ENCODE measurements at regions not wholly inside any gene's neighbourhood (a gene's known extent, or its start where the extent isn't known, plus 50 kb on each side); places are given as distances from the start of the nearest gene placed in this dataset.

DNA sequence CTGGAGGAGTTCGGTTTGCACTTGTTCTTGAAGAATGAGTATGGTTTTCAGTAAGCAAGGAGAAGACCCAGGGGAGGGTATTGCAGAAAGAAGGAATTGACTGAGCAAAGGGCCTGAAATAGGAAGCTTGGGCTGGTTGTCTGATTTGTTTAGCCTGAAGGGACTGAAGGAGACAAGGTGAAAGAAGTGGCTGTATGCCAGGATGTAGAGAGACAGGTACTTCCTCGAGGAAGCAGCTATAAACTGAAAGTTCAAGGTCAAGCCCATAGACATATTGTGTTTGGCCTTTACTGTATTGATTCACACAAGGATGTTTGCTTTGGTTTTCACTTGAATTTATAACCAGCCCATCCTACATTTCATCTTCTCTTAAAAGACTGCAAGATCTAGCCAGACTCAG, 183.1 kb downstream of the PALM2AKAP2 start:
- TF ChIP-seq POLR2A (IDR thresholded peaks at IDR 0.05): no peak
- TF ChIP-seq, protein P1, sequence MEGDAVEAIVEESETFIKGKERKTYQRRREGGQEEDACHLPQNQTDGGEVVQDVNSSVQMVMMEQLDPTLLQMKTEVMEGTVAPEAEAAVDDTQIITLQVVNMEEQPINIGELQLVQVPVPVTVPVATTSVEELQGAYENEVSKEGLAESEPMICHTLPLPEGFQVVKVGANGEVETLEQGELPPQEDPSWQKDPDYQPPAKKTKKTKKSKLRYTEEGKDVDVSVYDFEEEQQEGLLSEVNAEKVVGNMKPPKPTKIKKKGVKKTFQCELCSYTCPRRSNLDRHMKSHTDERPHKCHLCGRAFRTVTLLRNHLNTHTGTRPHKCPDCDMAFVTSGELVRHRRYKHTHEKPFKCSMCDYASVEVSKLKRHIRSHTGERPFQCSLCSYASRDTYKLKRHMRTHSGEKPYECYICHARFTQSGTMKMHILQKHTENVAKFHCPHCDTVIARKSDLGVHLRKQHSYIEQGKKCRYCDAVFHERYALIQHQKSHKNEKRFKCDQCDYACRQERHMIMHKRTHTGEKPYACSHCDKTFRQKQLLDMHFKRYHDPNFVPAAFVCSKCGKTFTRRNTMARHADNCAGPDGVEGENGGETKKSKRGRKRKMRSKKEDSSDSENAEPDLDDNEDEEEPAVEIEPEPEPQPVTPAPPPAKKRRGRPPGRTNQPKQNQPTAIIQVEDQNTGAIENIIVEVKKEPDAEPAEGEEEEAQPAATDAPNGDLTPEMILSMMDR (IDR thresholded peaks at IDR 0.05): no peak
